ENCODE measurements at regions not wholly inside any gene's neighbourhood (a gene's known extent, or its start where the extent isn't known, plus 50 kb on each side); places are given as distances from the start of the nearest gene placed in this dataset.

DNA sequence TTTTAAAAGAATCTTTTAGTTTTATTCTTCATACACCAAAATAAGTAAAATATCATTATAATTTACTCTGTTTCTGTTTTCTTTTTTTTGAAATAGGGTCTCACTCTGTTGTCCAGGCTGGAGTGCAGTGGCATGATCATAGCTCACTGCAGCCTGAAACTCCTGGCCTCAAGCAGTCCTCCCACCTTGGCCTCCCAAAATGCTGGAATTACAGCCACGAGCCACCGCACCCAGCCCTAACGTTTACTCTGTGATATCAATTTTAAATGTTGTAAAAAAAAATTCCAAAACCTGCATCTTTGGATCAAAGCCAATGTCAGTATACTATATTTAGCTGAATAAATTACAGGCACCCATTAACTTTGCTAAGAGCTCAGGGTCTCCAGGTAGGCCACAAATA is 437.1 kb upstream of the USP15 start:
- H3K4me1 ChIP-seq (ENCODE audit: control insufficient read depth, insufficient read depth, low read length) = no peaks in the 10 kb centered on the region
- ChIA-PET CTCF (no interaction called here), POLR2A (no interaction called here)
- H3K36me3 ChIP-seq (ENCODE audit: control insufficient read depth in 2 of 2, insufficient read depth in 1 of 2, low read length in 2 of 2) = no peaks in the 10 kb centered on the region
- TF ChIP-seq, protein P1, sequence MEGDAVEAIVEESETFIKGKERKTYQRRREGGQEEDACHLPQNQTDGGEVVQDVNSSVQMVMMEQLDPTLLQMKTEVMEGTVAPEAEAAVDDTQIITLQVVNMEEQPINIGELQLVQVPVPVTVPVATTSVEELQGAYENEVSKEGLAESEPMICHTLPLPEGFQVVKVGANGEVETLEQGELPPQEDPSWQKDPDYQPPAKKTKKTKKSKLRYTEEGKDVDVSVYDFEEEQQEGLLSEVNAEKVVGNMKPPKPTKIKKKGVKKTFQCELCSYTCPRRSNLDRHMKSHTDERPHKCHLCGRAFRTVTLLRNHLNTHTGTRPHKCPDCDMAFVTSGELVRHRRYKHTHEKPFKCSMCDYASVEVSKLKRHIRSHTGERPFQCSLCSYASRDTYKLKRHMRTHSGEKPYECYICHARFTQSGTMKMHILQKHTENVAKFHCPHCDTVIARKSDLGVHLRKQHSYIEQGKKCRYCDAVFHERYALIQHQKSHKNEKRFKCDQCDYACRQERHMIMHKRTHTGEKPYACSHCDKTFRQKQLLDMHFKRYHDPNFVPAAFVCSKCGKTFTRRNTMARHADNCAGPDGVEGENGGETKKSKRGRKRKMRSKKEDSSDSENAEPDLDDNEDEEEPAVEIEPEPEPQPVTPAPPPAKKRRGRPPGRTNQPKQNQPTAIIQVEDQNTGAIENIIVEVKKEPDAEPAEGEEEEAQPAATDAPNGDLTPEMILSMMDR (tag by site-specific recombination; IDR thresholded peaks at IDR 0.05) = no peak
- TF ChIP-seq ZNF776 (tag by site-specific recombination; IDR thresholded peaks at IDR 0.05; ENCODE audit: borderline replicate concordance) (no peak), OVOL3 (tag by site-specific recombination; IDR thresholded peaks at IDR 0.05) (no peak), ZNF501 (tag by site-specific recombination; IDR thresholded peaks at IDR 0.05) (no peak), ZNF239 (tag by site-specific recombination; IDR thresholded peaks at IDR 0.05) (no peak), ZNF157 (tag by site-specific recombination; IDR thresholded peaks at IDR 0.05) (no peak), ZNF660 (tag by site-specific recombination; IDR thresholded peaks at IDR 0.05) (no peak), AEBP2 (tag by site-specific recombination; IDR thresholded peaks at IDR 0.05; ENCODE audit: borderline replicate concordance) (no peak), GLIS1 (tag by site-specific recombination; IDR thresholded peaks at IDR 0.05) (no peak), ZBTB44 (tag by site-specific recombination; IDR thresholded peaks at IDR 0.05) (no peak), ZNF76 (tag by site-specific recombination; IDR thresholded peaks at IDR 0.05; ENCODE audit: borderline replicate concordance, low read depth) (no peak), ZNF560 (tag by site-specific recombination; IDR thresholded peaks at IDR 0.05; ENCODE audit: borderline replicate concordance) (no peak), ZNF138 (tag by site-specific recombination; IDR thresholded peaks at IDR 0.05; ENCODE audit: borderline replicate concordance) (no peak)
- TF ChIP-seq, protein P2, sequence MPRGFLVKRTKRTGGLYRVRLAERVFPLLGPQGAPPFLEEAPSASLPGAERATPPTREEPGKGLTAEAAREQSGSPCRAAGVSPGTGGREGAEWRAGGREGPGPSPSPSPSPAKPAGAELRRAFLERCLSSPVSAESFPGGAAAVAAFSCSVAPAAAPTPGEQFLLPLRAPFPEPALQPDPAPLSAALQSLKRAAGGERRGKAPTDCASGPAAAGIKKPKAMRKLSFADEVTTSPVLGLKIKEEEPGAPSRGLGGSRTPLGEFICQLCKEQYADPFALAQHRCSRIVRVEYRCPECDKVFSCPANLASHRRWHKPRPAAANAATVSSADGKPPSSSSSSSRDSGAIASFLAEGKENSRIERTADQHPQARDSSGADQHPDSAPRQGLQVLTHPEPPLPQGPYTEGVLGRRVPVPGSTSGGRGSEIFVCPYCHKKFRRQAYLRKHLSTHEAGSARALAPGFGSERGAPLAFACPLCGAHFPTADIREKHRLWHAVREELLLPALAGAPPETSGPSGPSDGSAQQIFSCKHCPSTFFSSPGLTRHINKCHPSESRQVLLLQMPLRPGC (tag by site-specific recombination; IDR thresholded peaks at IDR 0.05) = no peak
- no peak overlapping the region for H3K4me3 ChIP-seq (ENCODE audit: low read depth, low read length)
- H3K9me3 ChIP-seq (ENCODE audit: control insufficient read depth, insufficient read depth, low read depth, low read length) = no peaks in the 10 kb centered on the region
- H3K27ac ChIP-seq (ENCODE audit: extremely low read depth, low read depth, low read length) = no peak overlapping the region

DNA sequence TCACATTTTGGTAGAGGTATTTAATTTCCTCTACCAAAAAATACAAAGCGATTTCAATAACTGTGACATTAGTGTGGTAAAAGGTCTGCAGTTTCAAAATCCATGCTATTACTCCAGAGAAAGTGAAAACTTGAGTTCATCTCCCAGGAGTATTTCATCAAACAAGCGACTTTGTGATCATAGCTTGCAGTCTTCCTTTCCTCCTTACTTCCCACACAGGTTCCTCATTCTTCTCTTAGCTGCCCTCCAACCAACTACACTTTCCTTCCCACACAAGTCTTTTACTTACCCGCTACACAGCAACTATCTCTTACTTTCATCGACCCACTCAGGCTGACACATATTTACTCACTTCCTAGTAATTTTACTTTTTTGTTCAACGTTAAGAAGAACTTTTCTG is 413.4 kb upstream of the USP15 start:
- CTCF ChIA-PET = no interaction called here
- no peak overlapping the region for H3K4me3 ChIP-seq (ENCODE audit: low read depth, low read length)
- POLR2A ChIA-PET = no interaction called here
- TF ChIP-seq, protein P3, sequence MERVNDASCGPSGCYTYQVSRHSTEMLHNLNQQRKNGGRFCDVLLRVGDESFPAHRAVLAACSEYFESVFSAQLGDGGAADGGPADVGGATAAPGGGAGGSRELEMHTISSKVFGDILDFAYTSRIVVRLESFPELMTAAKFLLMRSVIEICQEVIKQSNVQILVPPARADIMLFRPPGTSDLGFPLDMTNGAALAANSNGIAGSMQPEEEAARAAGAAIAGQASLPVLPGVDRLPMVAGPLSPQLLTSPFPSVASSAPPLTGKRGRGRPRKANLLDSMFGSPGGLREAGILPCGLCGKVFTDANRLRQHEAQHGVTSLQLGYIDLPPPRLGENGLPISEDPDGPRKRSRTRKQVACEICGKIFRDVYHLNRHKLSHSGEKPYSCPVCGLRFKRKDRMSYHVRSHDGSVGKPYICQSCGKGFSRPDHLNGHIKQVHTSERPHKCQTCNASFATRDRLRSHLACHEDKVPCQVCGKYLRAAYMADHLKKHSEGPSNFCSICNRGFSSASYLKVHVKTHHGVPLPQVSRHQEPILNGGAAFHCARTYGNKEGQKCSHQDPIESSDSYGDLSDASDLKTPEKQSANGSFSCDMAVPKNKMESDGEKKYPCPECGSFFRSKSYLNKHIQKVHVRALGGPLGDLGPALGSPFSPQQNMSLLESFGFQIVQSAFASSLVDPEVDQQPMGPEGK (tag by site-specific recombination; IDR thresholded peaks at IDR 0.05) = no peak
- TF ChIP-seq ZNF514 (tag by site-specific recombination; IDR thresholded peaks at IDR 0.05) (no peak), ZNF423 (tag by site-specific recombination; IDR thresholded peaks at IDR 0.05) (no peak), ZNF211 (tag by site-specific recombination; IDR thresholded peaks at IDR 0.05; ENCODE audit: low read depth) (no peak), ZNF670 (tag by site-specific recombination; IDR thresholded peaks at IDR 0.05; ENCODE audit: low read depth) (no peak), ZFHX2 (tag by site-specific recombination; conservative IDR thresholded peaks at IDR 0.05) (no peak), ZXDB (tag by site-specific recombination; IDR thresholded peaks at IDR 0.05) (no peak), FEZF1 (tag by site-specific recombination; IDR thresholded peaks at IDR 0.05) (no peak), ZBTB44 (tag by site-specific recombination; IDR thresholded peaks at IDR 0.05) (no peak), ZNF623 (tag by site-specific recombination; IDR thresholded peaks at IDR 0.05) (no peak), ZNF624 (tag by site-specific recombination; IDR thresholded peaks at IDR 0.05) (no peak), SCRT2 (tag by site-specific recombination; IDR thresholded peaks at IDR 0.05) (no peak), KLF9 (tag by site-specific recombination; IDR thresholded peaks at IDR 0.05; ENCODE audit: low read depth) (no peak), ZFP3 (tag by site-specific recombination; IDR thresholded peaks at IDR 0.05; ENCODE audit: low read depth) (no peak)

More for the DNA sequence above, 413.4 kb upstream of the USP15 start:
- no peaks in the 10 kb centered on the region for H3K4me1 ChIP-seq (ENCODE audit: control insufficient read depth, insufficient read depth, low read length)
- no peaks in the 10 kb centered on the region for H3K9me3 ChIP-seq (ENCODE audit: control insufficient read depth, insufficient read depth, low read depth, low read length)
- no peaks in the 10 kb centered on the region for H3K36me3 ChIP-seq (ENCODE audit: control insufficient read depth in 2 of 2, insufficient read depth in 1 of 2, low read length in 2 of 2)
- no peak overlapping the region for H3K27ac ChIP-seq (ENCODE audit: extremely low read depth, low read depth, low read length)

Data from HEK293 (cell line).